ENCODE measurements at regions not wholly inside any gene's neighbourhood (a gene's known extent, or its start where the extent isn't known, plus 50 kb on each side); places are given as distances from the start of the nearest gene placed in this dataset.

DNA sequence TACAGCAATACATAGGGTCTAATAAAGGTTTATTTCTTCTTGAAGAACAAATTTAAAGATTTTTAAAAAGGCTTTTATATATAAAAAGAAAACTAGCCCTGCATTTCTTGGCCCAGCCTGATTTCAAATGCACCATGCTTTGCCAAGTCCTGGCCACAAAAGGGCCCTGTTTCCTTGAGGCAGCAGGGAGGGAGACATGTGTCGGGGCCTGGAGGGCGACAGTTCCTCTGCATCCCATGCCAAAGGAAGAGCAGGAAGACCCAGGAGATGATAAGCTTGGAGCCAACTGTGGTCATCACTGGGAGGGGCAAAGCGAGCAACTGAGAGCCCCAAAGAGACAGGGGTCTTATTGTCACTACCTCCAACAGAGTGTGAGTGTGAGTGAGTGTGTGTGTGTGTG, 571.5 kb upstream of the PSMD7 start:
- no peak for ATAC-seq

DNA sequence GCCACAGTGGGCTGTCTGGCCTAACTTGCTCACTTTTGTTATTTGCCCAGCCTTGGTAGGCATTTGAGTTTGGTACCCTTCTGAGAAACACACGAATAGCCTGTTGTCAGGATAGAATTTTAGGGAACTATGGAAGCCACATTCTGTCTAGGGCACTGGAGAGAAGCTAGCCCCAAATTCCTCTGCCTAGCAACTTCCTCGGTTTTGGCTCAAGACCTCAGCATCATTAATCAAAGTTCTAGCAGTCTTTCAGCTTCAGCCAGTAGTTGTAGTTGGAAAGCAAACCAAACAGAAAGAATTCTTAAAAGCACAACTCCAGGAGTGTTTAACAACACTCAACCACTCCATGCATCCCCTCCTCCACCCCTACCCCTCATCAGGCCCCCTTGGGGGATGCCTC, 572.1 kb upstream of the PSMD7 start:
- ATAC-seq, result no peak
- TF ChIP-seq ZNF565 (CRISPR knock-in tag; conservative IDR thresholded peaks at IDR 0.05; ENCODE audit: low read depth) (no peak), ZFP30 (CRISPR knock-in tag; IDR thresholded peaks at IDR 0.05) (no peak), PPARA (CRISPR knock-in tag; IDR thresholded peaks at IDR 0.05; ENCODE audit: borderline replicate concordance) (no peak), TCF4 (CRISPR knock-in tag; IDR thresholded peaks at IDR 0.05; ENCODE audit: borderline replicate concordance) (no peak), ZC3H10 (CRISPR knock-in tag; IDR thresholded peaks at IDR 0.05) (no peak), ZNF70 (CRISPR knock-in tag; IDR thresholded peaks at IDR 0.05) (no peak), RARB (CRISPR knock-in tag; IDR thresholded peaks at IDR 0.05) (no peak)
- TF ChIP-seq, protein P1, sequence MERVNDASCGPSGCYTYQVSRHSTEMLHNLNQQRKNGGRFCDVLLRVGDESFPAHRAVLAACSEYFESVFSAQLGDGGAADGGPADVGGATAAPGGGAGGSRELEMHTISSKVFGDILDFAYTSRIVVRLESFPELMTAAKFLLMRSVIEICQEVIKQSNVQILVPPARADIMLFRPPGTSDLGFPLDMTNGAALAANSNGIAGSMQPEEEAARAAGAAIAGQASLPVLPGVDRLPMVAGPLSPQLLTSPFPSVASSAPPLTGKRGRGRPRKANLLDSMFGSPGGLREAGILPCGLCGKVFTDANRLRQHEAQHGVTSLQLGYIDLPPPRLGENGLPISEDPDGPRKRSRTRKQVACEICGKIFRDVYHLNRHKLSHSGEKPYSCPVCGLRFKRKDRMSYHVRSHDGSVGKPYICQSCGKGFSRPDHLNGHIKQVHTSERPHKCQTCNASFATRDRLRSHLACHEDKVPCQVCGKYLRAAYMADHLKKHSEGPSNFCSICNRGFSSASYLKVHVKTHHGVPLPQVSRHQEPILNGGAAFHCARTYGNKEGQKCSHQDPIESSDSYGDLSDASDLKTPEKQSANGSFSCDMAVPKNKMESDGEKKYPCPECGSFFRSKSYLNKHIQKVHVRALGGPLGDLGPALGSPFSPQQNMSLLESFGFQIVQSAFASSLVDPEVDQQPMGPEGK (CRISPR knock-in tag; IDR thresholded peaks at IDR 0.05; ENCODE audit: borderline replicate concordance), result no peak
- TF ChIP-seq, protein P2, sequence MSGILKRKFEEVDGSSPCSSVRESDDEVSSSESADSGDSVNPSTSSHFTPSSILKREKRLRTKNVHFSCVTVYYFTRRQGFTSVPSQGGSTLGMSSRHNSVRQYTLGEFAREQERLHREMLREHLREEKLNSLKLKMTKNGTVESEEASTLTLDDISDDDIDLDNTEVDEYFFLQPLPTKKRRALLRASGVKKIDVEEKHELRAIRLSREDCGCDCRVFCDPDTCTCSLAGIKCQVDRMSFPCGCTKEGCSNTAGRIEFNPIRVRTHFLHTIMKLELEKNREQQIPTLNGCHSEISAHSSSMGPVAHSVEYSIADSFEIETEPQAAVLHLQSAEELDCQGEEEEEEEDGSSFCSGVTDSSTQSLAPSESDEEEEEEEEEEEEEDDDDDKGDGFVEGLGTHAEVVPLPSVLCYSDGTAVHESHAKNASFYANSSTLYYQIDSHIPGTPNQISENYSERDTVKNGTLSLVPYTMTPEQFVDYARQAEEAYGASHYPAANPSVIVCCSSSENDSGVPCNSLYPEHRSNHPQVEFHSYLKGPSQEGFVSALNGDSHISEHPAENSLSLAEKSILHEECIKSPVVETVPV (CRISPR knock-in tag; IDR thresholded peaks at IDR 0.05), result no peak
- TF ChIP-seq, protein P3, sequence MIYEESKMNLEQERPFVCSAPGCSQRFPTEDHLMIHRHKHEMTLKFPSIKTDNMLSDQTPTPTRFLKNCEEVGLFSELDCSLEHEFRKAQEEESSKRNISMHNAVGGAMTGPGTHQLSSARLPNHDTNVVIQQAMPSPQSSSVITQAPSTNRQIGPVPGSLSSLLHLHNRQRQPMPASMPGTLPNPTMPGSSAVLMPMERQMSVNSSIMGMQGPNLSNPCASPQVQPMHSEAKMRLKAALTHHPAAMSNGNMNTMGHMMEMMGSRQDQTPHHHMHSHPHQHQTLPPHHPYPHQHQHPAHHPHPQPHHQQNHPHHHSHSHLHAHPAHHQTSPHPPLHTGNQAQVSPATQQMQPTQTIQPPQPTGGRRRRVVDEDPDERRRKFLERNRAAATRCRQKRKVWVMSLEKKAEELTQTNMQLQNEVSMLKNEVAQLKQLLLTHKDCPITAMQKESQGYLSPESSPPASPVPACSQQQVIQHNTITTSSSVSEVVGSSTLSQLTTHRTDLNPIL (CRISPR knock-in tag; IDR thresholded peaks at IDR 0.05; ENCODE audit: low read depth), result no peak

More for the DNA sequence above, 571.5 kb upstream of the PSMD7 start:
- no peak for TF ChIP-seq ISL1 (CRISPR knock-in tag; IDR thresholded peaks at IDR 0.05)
- no peak for TF ChIP-seq ESRRG (CRISPR knock-in tag; IDR thresholded peaks at IDR 0.05)
- TF ChIP-seq, protein P4, sequence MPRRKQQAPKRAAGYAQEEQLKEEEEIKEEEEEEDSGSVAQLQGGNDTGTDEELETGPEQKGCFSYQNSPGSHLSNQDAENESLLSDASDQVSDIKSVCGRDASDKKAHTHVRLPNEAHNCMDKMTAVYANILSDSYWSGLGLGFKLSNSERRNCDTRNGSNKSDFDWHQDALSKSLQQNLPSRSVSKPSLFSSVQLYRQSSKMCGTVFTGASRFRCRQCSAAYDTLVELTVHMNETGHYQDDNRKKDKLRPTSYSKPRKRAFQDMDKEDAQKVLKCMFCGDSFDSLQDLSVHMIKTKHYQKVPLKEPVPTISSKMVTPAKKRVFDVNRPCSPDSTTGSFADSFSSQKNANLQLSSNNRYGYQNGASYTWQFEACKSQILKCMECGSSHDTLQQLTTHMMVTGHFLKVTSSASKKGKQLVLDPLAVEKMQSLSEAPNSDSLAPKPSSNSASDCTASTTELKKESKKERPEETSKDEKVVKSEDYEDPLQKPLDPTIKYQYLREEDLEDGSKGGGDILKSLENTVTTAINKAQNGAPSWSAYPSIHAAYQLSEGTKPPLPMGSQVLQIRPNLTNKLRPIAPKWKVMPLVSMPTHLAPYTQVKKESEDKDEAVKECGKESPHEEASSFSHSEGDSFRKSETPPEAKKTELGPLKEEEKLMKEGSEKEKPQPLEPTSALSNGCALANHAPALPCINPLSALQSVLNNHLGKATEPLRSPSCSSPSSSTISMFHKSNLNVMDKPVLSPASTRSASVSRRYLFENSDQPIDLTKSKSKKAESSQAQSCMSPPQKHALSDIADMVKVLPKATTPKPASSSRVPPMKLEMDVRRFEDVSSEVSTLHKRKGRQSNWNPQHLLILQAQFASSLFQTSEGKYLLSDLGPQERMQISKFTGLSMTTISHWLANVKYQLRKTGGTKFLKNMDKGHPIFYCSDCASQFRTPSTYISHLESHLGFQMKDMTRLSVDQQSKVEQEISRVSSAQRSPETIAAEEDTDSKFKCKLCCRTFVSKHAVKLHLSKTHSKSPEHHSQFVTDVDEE (CRISPR knock-in tag; IDR thresholded peaks at IDR 0.05), result no peak
- no peak for TF ChIP-seq OSR1 (CRISPR knock-in tag; IDR thresholded peaks at IDR 0.05)
- no peak for TF ChIP-seq ZNF565 (CRISPR knock-in tag; conservative IDR thresholded peaks at IDR 0.05; ENCODE audit: low read depth)
- TF ChIP-seq CSDC2 (CRISPR knock-in tag; IDR thresholded peaks at IDR 0.05), result no peak
- no peak for TF ChIP-seq ZNF8 (CRISPR knock-in tag; IDR thresholded peaks at IDR 0.05)
- no peak for TF ChIP-seq PPARA (CRISPR knock-in tag; IDR thresholded peaks at IDR 0.05; ENCODE audit: borderline replicate concordance)
- no peak for TF ChIP-seq GLIS3 (CRISPR knock-in tag; IDR thresholded peaks at IDR 0.05)
- no peak for TF ChIP-seq BACH2 (CRISPR knock-in tag; IDR thresholded peaks at IDR 0.05; ENCODE audit: borderline replicate concordance)
- no peak for TF ChIP-seq ARNTL (CRISPR knock-in tag; IDR thresholded peaks at IDR 0.05; ENCODE audit: borderline replicate concordance, low read depth)
- TF ChIP-seq ZFP3 (CRISPR knock-in tag; IDR thresholded peaks at IDR 0.05), result no peak
- TF ChIP-seq, protein P2 (CRISPR knock-in tag; IDR thresholded peaks at IDR 0.05), result no peak
- TF ChIP-seq, protein P5, sequence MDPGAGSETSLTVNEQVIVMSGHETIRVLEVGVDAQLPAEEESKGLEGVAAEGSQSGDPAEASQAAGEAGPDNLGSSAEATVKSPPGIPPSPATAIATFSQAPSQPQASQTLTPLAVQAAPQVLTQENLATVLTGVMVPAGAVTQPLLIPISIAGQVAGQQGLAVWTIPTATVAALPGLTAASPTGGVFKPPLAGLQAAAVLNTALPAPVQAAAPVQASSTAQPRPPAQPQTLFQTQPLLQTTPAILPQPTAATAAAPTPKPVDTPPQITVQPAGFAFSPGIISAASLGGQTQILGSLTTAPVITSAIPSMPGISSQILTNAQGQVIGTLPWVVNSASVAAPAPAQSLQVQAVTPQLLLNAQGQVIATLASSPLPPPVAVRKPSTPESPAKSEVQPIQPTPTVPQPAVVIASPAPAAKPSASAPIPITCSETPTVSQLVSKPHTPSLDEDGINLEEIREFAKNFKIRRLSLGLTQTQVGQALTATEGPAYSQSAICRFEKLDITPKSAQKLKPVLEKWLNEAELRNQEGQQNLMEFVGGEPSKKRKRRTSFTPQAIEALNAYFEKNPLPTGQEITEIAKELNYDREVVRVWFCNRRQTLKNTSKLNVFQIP (CRISPR knock-in tag; IDR thresholded peaks at IDR 0.05; ENCODE audit: borderline replicate concordance, low read depth), result no peak
- no peak for TF ChIP-seq ZC3H10 (CRISPR knock-in tag; IDR thresholded peaks at IDR 0.05)
- TF ChIP-seq TCF4 (CRISPR knock-in tag; IDR thresholded peaks at IDR 0.05; ENCODE audit: borderline replicate concordance), result no peak
- TF ChIP-seq, protein P1 (CRISPR knock-in tag; IDR thresholded peaks at IDR 0.05; ENCODE audit: borderline replicate concordance), result no peak
- TF ChIP-seq TOX (CRISPR knock-in tag; IDR thresholded peaks at IDR 0.05; ENCODE audit: borderline replicate concordance), result no peak
- TF ChIP-seq, protein P3 (CRISPR knock-in tag; IDR thresholded peaks at IDR 0.05; ENCODE audit: low read depth), result no peak

Measured in SK-N-SH treated with all-trans-retinoic acid at 6 μM for 48 hours (cell line).